ENCODE measurements at regions not wholly inside any gene's neighbourhood (a gene's known extent, or its start where the extent isn't known, plus 50 kb on each side); places are given as distances from the start of the nearest gene placed in this dataset.
"Not testable (repeated sequence)": the region's sequence is repeated elsewhere in the genome, so short reads cannot be mapped to it uniquely, and the experiment has no call there.

DNA sequence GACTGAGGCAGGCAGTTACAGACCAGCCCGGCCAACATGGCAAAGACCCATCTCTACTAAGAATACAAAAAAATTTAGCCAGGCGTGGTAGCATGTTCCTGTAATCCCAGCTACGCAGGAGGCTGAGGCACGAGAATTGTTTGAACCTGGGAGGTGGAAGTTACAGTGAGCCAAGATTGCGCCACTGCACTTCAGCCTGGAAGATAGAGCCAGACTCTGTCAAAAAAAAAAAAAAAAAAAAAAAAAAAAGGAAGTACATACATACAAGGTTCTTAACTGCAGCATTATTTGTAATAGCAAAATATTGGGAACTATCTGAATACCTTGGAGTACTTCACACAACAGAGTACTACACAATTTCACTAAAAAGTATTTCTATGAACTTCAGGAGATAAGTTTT is 183.5 kb upstream of the OLIG3 start:
- no peak for DNase-seq (ENCODE audit: low read depth)
- no peak for TF ChIP-seq CTCF (IDR thresholded peaks at IDR 0.05; ENCODE audit: insufficient read depth, low read depth, low read length, missing control alignments)
- no peak overlapping the region for H3K4me3 ChIP-seq (ENCODE audit: low read depth, low read length)

DNA sequence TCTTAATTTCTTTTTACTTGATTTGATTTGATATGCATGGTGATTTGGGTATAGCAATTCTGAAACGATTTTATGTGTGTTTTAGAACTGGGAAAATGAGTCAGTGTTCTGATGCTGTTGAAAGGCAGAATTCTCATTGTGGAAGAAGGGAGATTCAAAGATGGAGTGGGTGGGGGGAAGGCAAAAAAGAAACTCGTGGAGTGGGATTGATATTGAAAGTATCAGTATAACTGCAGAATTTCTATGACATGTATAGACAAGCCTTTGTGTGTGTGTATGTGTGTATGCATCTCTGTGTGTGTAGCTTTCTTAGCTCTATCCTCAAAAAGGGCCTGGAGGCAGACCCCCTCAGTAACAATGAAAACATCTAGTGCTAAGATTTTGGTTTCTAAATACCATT is 184.3 kb upstream of the OLIG3 start:
- peak; percentile 29 for DNase-seq (ENCODE audit: low read depth)

GRCh38 chr6:137680705-137681346 is 186.2 kb upstream of the TNFAIP3 start:
- no peak overlapping the region for H3K4me3 ChIP-seq (ENCODE audit: low read depth, low read length)
- TF ChIP-seq CTCF (IDR thresholded peaks at IDR 0.05; ENCODE audit: insufficient read depth, low read depth, low read length, missing control alignments): no peak
- DNase-seq (ENCODE audit: low read depth): peak; percentile 60

More for the DNA sequence above, 184.3 kb upstream of the OLIG3 start:
- no peak overlapping the region for H3K4me3 ChIP-seq (ENCODE audit: low read depth, low read length)
- TF ChIP-seq CTCF (IDR thresholded peaks at IDR 0.05; ENCODE audit: insufficient read depth, low read depth, low read length, missing control alignments): no peak

- no peak overlapping the region for H3K4me3 ChIP-seq (ENCODE audit: low read depth, low read length)
- DNase-seq (ENCODE audit: low read depth): no peak
- no peak for TF ChIP-seq CTCF (IDR thresholded peaks at IDR 0.05; ENCODE audit: insufficient read depth, low read depth, low read length, missing control alignments)
Observed at GRCh38 chr6:137681445-137682009, 185.5 kb upstream of the TNFAIP3 start.

DNA sequence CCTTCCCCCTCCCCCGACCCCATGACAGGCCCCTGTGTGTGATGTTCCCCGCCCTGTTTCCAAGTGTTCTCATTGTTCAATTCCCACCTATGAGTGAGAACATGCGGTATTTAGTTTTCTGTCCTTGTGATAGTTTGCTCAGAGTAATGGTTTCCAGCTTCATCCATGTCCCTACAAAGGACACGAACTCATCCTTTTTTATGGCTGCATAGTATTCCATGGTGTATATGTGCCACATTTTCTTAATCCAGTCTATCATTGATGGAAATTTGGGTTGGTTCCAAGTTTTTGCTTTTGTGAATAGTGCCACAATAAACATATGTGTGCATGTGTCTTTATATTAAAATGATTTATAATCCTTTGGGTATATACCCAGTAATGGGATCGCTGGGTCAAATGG is 184.4 kb upstream of the TNFAIP3 start:
- DNase-seq (ENCODE audit: low read depth); H3K4me3 ChIP-seq (ENCODE audit: low read depth, low read length): not testable (repeated sequence)

GRCh38 chr6:137683916-137684315 is 183.1 kb upstream of the TNFAIP3 start:
- H3K4me3 ChIP-seq (ENCODE audit: low read depth, low read length): no peak overlapping the region
- TF ChIP-seq CTCF (IDR thresholded peaks at IDR 0.05; ENCODE audit: insufficient read depth, low read depth, low read length, missing control alignments): no peak
- DNase-seq (ENCODE audit: low read depth): no peak

GRCh38 chr6:137685798-137686375 is 181.2 kb upstream of the TNFAIP3 start:
- TF ChIP-seq CTCF (IDR thresholded peaks at IDR 0.05; ENCODE audit: insufficient read depth, low read depth, low read length, missing control alignments): no peak
- no peak overlapping the region for H3K4me3 ChIP-seq (ENCODE audit: low read depth, low read length)
- DNase-seq (ENCODE audit: low read depth): no peak
